ENCODE measurements at regions not wholly inside any gene's neighbourhood (a gene's known extent, or its start where the extent isn't known, plus 50 kb on each side); places are given as distances from the start of the nearest gene placed in this dataset.

GRCh38 chr11:92340839-92341238 is 116.2 kb downstream of the FAT3 start:
- no peak overlapping the region for H3K4me3 ChIP-seq (ENCODE audit: low read depth in 1 of 2, low read length in 2 of 2)
- DNase-seq (no peak), ATAC-seq (ENCODE audit: insufficient read depth, low read depth) (no peak)
- H3K36me3 ChIP-seq (ENCODE audit: insufficient read depth, low read length), result no peaks in the 10 kb centered on the region
- H3K9ac ChIP-seq (ENCODE audit: low read depth, low read length), result no peak overlapping the region
- no peaks in the 10 kb centered on the region for H3K79me2 ChIP-seq (ENCODE audit: insufficient read depth, low read length)
- H3K4me2 ChIP-seq (ENCODE audit: insufficient read depth, low read length), result no peak overlapping the region
- no peaks in the 10 kb centered on the region for H3K9me3 ChIP-seq (ENCODE audit: insufficient read depth, low read length, severe bottlenecking)
- TF ChIP-seq, protein P1, sequence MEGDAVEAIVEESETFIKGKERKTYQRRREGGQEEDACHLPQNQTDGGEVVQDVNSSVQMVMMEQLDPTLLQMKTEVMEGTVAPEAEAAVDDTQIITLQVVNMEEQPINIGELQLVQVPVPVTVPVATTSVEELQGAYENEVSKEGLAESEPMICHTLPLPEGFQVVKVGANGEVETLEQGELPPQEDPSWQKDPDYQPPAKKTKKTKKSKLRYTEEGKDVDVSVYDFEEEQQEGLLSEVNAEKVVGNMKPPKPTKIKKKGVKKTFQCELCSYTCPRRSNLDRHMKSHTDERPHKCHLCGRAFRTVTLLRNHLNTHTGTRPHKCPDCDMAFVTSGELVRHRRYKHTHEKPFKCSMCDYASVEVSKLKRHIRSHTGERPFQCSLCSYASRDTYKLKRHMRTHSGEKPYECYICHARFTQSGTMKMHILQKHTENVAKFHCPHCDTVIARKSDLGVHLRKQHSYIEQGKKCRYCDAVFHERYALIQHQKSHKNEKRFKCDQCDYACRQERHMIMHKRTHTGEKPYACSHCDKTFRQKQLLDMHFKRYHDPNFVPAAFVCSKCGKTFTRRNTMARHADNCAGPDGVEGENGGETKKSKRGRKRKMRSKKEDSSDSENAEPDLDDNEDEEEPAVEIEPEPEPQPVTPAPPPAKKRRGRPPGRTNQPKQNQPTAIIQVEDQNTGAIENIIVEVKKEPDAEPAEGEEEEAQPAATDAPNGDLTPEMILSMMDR (IDR thresholded peaks at IDR 0.05; ENCODE audit: borderline replicate concordance, extremely low read depth, low read length, poor library complexity, severe bottlenecking), result peak; percentile 46
- TF ChIP-seq EZH2 (IDR thresholded peaks at IDR 0.05; ENCODE audit: borderline replicate concordance, low read depth, low read length, severe bottlenecking), result no peak
- H2AFZ ChIP-seq (ENCODE audit: low read depth, low read length), result no peak overlapping the region
- H3K4me1 ChIP-seq (ENCODE audit: insufficient read depth, low read length), result no peaks in the 10 kb centered on the region
- no peaks in the 10 kb centered on the region for H4K20me1 ChIP-seq (ENCODE audit: insufficient read depth, low read length)
- no peaks in the 10 kb centered on the region for H3K27me3 ChIP-seq (ENCODE audit: insufficient read depth, low read length, poor library complexity)
- no peak overlapping the region for H3K27ac ChIP-seq (ENCODE audit: low read length)

DNA sequence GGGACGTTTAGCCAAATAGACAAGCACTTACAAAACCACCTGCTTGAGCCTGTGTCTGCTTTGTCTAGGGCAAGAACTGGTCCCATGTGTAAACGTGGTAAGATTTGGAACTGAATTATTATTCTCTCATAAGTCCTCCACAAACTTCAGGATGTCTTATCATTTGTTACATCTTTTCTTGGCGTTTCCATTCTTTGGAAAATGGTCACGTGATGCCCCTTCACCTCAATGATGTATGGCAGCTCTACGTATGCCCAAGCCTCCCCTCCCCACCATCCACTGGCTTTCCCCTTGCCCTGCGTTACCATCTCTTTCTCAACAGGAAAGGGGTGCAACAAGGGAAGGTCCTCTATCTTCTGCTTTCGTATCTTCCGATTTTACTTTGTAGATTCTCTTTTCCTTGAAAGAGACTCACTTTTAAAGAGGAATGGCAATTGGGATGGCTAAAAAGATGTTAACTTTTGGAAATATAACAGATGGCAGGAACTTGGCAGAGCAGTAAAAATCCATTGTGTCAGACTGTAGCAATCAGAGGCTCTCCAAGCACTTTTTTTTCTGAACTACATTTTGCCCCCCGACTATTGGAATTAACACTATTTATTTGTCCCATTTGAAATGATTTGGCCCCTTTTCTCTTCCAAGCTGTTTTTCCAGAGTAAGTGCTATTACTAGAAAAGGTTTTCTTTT is 117.6 kb downstream of the FAT3 start:
- no peak overlapping the region for H3K9ac ChIP-seq (ENCODE audit: low read depth, low read length)
- H3K9me3 ChIP-seq (ENCODE audit: insufficient read depth, low read length, severe bottlenecking), result no peaks in the 10 kb centered on the region
- no peak overlapping the region for H3K27ac ChIP-seq (ENCODE audit: low read length)
- no peak overlapping the region for H3K4me2 ChIP-seq (ENCODE audit: insufficient read depth, low read length)
- H3K4me1 ChIP-seq (ENCODE audit: insufficient read depth, low read length), result no peaks in the 10 kb centered on the region
- H2AFZ ChIP-seq (ENCODE audit: low read depth, low read length), result no peak overlapping the region
- no peaks in the 10 kb centered on the region for H3K79me2 ChIP-seq (ENCODE audit: insufficient read depth, low read length)
- no peak for ATAC-seq (ENCODE audit: insufficient read depth, low read depth)
- TF ChIP-seq, protein P1 (IDR thresholded peaks at IDR 0.05; ENCODE audit: borderline replicate concordance, extremely low read depth, low read length, poor library complexity, severe bottlenecking), result no peak
- no peak for TF ChIP-seq EZH2 (IDR thresholded peaks at IDR 0.05; ENCODE audit: borderline replicate concordance, low read depth, low read length, severe bottlenecking)
- no peaks in the 10 kb centered on the region for H3K27me3 ChIP-seq (ENCODE audit: insufficient read depth, low read length, poor library complexity)
- no peaks in the 10 kb centered on the region for H3K36me3 ChIP-seq (ENCODE audit: insufficient read depth, low read length)
- no peaks in the 10 kb centered on the region for H4K20me1 ChIP-seq (ENCODE audit: insufficient read depth, low read length)
- no peak overlapping the region for H3K4me3 ChIP-seq (ENCODE audit: low read depth in 1 of 2, low read length in 2 of 2)
- DNase-seq, result no peak

DNA sequence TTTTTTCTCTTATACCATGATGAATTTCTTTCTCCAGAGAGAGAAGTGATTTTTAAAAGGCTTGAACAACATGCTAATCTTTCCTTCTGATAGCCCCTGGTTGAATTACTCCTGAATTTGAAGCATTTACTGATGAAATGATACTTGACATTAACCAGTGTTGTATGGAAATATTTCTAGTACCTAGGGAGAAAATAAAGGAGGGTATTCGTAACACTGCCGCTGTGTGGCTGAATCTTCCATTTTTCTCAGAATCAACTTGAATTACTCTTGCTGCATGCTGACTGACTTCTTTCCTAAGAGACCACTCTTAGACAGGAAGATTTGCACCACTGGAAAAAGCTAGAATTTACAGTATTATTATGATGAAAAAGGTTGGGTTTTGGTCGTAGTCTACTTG is 118.3 kb downstream of the FAT3 start:
- Histone ChIP-seq H4K20me1 (ENCODE audit: insufficient read depth, low read length) (no peaks in the 10 kb centered on the region), H3K79me2 (ENCODE audit: insufficient read depth, low read length) (no peaks in the 10 kb centered on the region), H3K9me3 (ENCODE audit: insufficient read depth, low read length, severe bottlenecking) (no peaks in the 10 kb centered on the region), H3K4me1 (ENCODE audit: insufficient read depth, low read length) (no peaks in the 10 kb centered on the region), H2AFZ (ENCODE audit: low read depth, low read length) (no peak overlapping the region), H3K27me3 (ENCODE audit: insufficient read depth, low read length, poor library complexity) (no peaks in the 10 kb centered on the region), H3K36me3 (ENCODE audit: insufficient read depth, low read length) (no peaks in the 10 kb centered on the region), H3K27ac (ENCODE audit: low read length) (no peak overlapping the region), H3K4me2 (ENCODE audit: insufficient read depth, low read length) (no peak overlapping the region), H3K9ac (ENCODE audit: low read depth, low read length) (no peak overlapping the region), H3K4me3 (ENCODE audit: low read depth in 1 of 2, low read length in 2 of 2) (no peak overlapping the region)
- ATAC-seq (ENCODE audit: insufficient read depth, low read depth) (no peak), DNase-seq (no peak)
- TF ChIP-seq, protein P1 (IDR thresholded peaks at IDR 0.05; ENCODE audit: borderline replicate concordance, extremely low read depth, low read length, poor library complexity, severe bottlenecking), result no peak
- TF ChIP-seq EZH2 (IDR thresholded peaks at IDR 0.05; ENCODE audit: borderline replicate concordance, low read depth, low read length, severe bottlenecking), result no peak
